ENCODE measurements at regions not wholly inside any gene's neighbourhood (a gene's known extent, or its start where the extent isn't known, plus 50 kb on each side); places are given as distances from the start of the nearest gene placed in this dataset.

- H3K4me1 ChIP-seq, result no peaks in the 10 kb centered on the region
- no peak for DNase-seq
- no peaks in the 10 kb centered on the region for H3K27me3 ChIP-seq
- H3K4me3 ChIP-seq, result no peak overlapping the region
- ATAC-seq, result no peak
- intact Hi-C loops (cut with DNase I), result no loop called here
- no peak overlapping the region for H3K27ac ChIP-seq
- no peak for TF ChIP-seq CTCF (IDR thresholded peaks at IDR 0.05)
- no peaks in the 10 kb centered on the region for H3K9me3 ChIP-seq
- H3K36me3 ChIP-seq, result no peaks in the 10 kb centered on the region
These were observed 2374.2 kb upstream of the RAG2 start for GRCh38 chr11:38972220-38972619.

GRCh38 chr11:38971141-38971540 lies 2373.1 kb upstream of the RAG2 start:
- H3K4me3 ChIP-seq, result no peak overlapping the region
- ATAC-seq, result no peak
- H3K36me3 ChIP-seq, result no peaks in the 10 kb centered on the region
- intact Hi-C loops (cut with DNase I), result no loop called here
- no peak for TF ChIP-seq CTCF (IDR thresholded peaks at IDR 0.05)
- no peaks in the 10 kb centered on the region for H3K27me3 ChIP-seq
- DNase-seq, result no peak
- no peak overlapping the region for H3K27ac ChIP-seq
- no peaks in the 10 kb centered on the region for H3K9me3 ChIP-seq
- H3K4me1 ChIP-seq, result no peaks in the 10 kb centered on the region

GRCh38 chr11:38968951-38969350 lies 2370.9 kb upstream of the RAG2 start:
- H3K27ac ChIP-seq, result no peak overlapping the region
- no peaks in the 10 kb centered on the region for H3K27me3 ChIP-seq
- no peak for TF ChIP-seq CTCF (IDR thresholded peaks at IDR 0.05)
- no peak for ATAC-seq
- no peaks in the 10 kb centered on the region for H3K4me1 ChIP-seq
- intact Hi-C loops (cut with DNase I), result no loop called here
- no peaks in the 10 kb centered on the region for H3K36me3 ChIP-seq
- H3K9me3 ChIP-seq, result no peaks in the 10 kb centered on the region
- H3K4me3 ChIP-seq, result no peak overlapping the region
- no peak for DNase-seq

- no peaks in the 10 kb centered on the region for H3K36me3 ChIP-seq
- no peak for TF ChIP-seq CTCF (IDR thresholded peaks at IDR 0.05)
- no peak overlapping the region for H3K27ac ChIP-seq
- H3K9me3 ChIP-seq, result peaks cover 0 to 5% of the 10 kb centered on the region in 2 donors
- intact Hi-C loops (cut with DNase I), result no loop called here
- DNase-seq, result no peak
- no peaks in the 10 kb centered on the region for H3K27me3 ChIP-seq
- H3K4me1 ChIP-seq, result no peaks in the 10 kb centered on the region
- H3K4me3 ChIP-seq, result no peak overlapping the region
- ATAC-seq, result no peak
These were observed 2354.7 kb upstream of the RAG2 start for GRCh38 chr11:38952698-38953097.

- Histone ChIP-seq H3K27ac (no peak overlapping the region), H3K27me3 (no peaks in the 10 kb centered on the region), H3K4me1 (no peaks in the 10 kb centered on the region), H3K36me3 (no peaks in the 10 kb centered on the region), H3K4me3 (no peak overlapping the region), H3K9me3 (peaks cover 0 to 20% of the 10 kb centered on the region in 2 donors)
- DNase-seq (no peak), ATAC-seq (no peak)
- no peak for TF ChIP-seq CTCF (IDR thresholded peaks at IDR 0.05)
- intact Hi-C loops (cut with DNase I), result no loop called here
These were observed 2352.8 kb upstream of the RAG2 start for GRCh38 chr11:38950867-38951266.
